ENCODE measurements at regions not wholly inside any gene's neighbourhood (a gene's known extent, or its start where the extent isn't known, plus 50 kb on each side); places are given as distances from the start of the nearest gene placed in this dataset.
"Not testable (repeated sequence)": the region's sequence is repeated elsewhere in the genome, so short reads cannot be mapped to it uniquely, and the experiment has no call there.

- WGBS, 5 donors: 56 to 68% (median 59%) methylated on average over 1 of the region's 1 CpG
- no peak for TF ChIP-seq POLR2AphosphoS5 (IDR thresholded peaks at IDR 0.05)
- TF ChIP-seq CTCF (IDR thresholded peaks at IDR 0.05 in 8 of 11, conservative IDR thresholded peaks at IDR 0.05 in 3 of 11): no peak
- no peak for TF ChIP-seq POLR2A (IDR thresholded peaks at IDR 0.05)
- no peak for DNase-seq
- intact Hi-C loops (cut with DNase I; ENCODE audit: low total_unique reads): no loop called here
- Histone ChIP-seq H3K9me3 (peaks cover 0 to 39% (median 9%) of the 10 kb centered on the region in 8 donors), H3K36me3 (no peaks in the 10 kb centered on the region), H3K4me1 (no peaks in the 10 kb centered on the region), H3K4me3 (no peak overlapping the region), H3K27me3 (replicated peaks in 1 of 7) (no peaks in the 10 kb centered on the region), H3K27ac (no peak overlapping the region)
Observed at GRCh38 chr6:74015427-74015826, 319.4 kb downstream of the CD109 start.

- intact Hi-C loops (cut with DNase I; ENCODE audit: low total_unique reads): no loop called here
- Histone ChIP-seq H3K9me3 (peaks cover 0 to 7% (median 0%) of the 10 kb centered on the region in 8 donors), H3K36me3 (no peaks in the 10 kb centered on the region), H3K27ac (no peak overlapping the region), H3K4me3 (no peak overlapping the region), H3K4me1 (no peaks in the 10 kb centered on the region), H3K27me3 (replicated peaks in 1 of 7) (no peaks in the 10 kb centered on the region)
- DNase-seq: no peak
- 69 to 87% (median 84%) methylated on average over 5 of the region's 5 CpGs for WGBS, 5 donors
- TF ChIP-seq POLR2A (IDR thresholded peaks at IDR 0.05) (no peak), CTCF (IDR thresholded peaks at IDR 0.05 in 8 of 11, conservative IDR thresholded peaks at IDR 0.05 in 3 of 11) (no peak), POLR2AphosphoS5 (IDR thresholded peaks at IDR 0.05) (no peak)
Observed at GRCh38 chr6:74000666-74001490, 304.9 kb downstream of the CD109 start.

DNA sequence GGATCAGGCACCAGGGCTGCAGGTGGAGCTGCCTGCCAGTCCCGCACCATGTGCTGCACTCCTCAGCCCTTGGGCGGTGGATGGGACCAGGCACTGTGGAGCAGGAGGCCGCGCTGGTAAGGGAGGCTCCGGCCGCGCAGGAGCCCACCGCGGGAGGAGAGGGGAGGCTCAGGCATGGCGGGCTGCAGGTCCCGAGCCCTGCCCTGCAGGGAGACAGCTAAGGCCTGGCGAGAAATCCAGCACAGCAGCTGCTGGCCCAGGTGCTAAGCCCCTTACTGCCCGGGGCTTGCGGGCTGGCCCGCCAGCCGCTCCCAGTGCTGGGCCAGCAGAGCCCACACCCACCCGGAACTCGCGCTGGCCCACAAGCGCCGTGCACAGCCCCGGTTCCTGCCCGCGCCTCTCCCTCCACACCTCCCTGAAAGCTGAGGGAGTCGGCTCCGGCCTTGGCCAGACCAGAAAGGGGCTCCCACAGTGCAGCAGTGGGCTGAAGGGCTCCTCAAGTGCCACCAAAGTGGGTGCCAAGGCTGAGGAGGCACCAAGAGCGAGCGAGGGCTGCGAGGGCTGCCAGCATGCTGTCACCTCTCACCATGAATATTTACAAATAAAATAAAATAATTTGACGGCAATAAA is 294.7 kb downstream of the CD109 start:
- H3K36me3 ChIP-seq; H3K4me3 ChIP-seq; DNase-seq; H3K27me3 ChIP-seq (replicated peaks in 1 of 7); intact Hi-C loops (cut with DNase I; ENCODE audit: low total_unique reads); H3K27ac ChIP-seq; H3K9me3 ChIP-seq; H3K4me1 ChIP-seq: not testable (repeated sequence)
- 93 to 98% (median 96%) methylated on average over 12 to 30 of the region's 30 CpGs for WGBS, 5 donors

DNA sequence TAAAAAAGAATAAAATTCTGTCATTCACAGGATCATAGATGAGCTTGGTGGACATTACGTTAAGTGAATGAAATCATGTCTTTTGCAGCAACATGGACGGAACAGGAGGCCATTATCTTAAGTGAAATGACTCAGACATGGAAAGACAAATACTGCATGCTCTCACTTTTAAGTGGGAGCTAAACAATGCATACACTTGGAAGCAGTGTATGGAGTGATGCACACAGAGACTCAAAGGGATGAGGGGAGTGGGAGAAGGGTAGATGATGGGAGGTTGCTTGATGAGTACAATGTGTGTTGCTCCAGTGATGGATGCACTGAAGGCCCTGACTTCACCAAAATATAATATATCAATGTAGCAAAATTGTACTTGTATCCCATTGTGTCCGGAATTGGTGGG is 293.4 kb downstream of the CD109 start:
- no peak overlapping the region for H3K4me3 ChIP-seq
- WGBS, 5 donors: 83 to 93% (median 87%) methylated on average over 3 of the region's 3 CpGs
- no peak overlapping the region for H3K27ac ChIP-seq
- peaks cover 0 to 9% (median 0%) of the 10 kb centered on the region in 8 donors for H3K9me3 ChIP-seq
- H3K36me3 ChIP-seq: no peaks in the 10 kb centered on the region
- no peak for DNase-seq
- intact Hi-C loops (cut with DNase I; ENCODE audit: low total_unique reads): no loop called here
- TF ChIP-seq POLR2A (IDR thresholded peaks at IDR 0.05): no peak
- no peak for TF ChIP-seq CTCF (IDR thresholded peaks at IDR 0.05 in 8 of 11, conservative IDR thresholded peaks at IDR 0.05 in 3 of 11)
- TF ChIP-seq POLR2AphosphoS5 (IDR thresholded peaks at IDR 0.05): no peak
- no peaks in the 10 kb centered on the region for H3K4me1 ChIP-seq
- H3K27me3 ChIP-seq (replicated peaks in 1 of 7): no peaks in the 10 kb centered on the region
